Activated T-cell treated with anti-CD3 and anti-CD28 coated beads for 48 hours (primary cell): ENCODE measurements at regions not wholly inside any gene's neighbourhood (a gene's known extent, or its start where the extent isn't known, plus 50 kb on each side); places are given as distances from the start of the nearest gene placed in this dataset.
"Not testable (repeated sequence)": the region's sequence is repeated elsewhere in the genome, so short reads cannot be mapped to it uniquely, and the experiment has no call there.

Experiments
- DNase-seq: peaks from one replicate; pipeline ENCODE4 v3.0.0-alpha.2; 2020; ENCODE audit warnings: low read depth

DNA sequence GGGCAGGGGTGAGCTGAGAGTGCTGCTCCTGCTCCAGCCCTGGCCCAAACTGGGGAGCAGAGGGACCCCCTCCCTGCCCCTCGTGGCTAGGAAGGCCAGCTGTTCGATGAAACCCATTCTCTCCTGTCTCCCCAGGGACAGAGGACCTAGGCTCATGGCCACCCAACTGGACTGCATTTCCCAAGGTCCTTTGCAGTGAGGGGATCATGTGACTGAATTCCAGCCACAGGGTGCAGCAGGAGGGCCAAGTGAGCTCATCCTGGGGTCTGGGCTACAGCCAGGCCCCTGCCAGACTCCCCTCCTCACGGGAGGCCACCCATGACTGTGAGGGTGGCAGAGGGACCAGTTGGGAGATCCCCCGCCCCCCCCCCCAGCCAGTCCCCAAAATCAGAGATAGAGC, 777.6 kb downstream of the TBC1D22A start:
- no peak for DNase-seq

DNA sequence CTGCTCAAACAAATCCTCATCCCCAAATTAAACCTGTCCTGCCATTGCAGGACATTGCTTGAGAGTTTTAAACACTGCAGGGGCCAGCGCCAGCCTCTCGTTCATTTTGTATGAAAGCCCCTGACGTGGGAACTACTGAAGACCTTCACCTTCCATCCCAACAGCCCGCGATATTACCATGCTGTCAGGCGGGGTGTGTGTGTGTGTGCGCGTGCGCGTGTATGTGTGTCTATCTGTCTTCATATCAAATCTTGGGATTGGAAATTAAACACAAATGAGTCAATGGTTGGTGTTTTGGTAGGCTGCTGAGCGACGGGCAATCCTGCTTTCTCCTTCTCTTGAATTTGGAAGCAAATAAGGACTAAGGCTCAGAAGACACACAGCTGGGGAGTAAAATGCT, 776.9 kb downstream of the TBC1D22A start:
- no peak for DNase-seq

DNA sequence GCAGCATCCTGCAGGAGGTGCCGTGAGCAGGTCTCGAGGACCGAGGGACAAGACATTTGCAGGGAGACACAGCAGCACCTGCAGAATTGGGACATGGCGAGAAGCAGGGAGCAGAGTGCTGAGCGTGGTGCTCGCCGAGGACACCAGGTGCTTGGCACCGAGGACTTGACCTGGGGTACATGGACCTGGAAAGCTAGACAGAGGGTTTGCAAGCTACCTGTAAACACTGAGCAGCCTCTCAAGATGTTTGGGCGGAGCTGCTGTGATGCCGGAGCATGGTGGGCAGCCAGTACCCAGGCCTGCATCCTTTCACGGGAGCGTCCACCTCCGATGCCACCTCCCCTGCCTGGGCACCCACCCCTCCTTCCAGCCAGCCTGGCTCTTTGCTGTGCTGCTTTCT, 773.2 kb downstream of the TBC1D22A start:
- DNase-seq: no peak

DNA sequence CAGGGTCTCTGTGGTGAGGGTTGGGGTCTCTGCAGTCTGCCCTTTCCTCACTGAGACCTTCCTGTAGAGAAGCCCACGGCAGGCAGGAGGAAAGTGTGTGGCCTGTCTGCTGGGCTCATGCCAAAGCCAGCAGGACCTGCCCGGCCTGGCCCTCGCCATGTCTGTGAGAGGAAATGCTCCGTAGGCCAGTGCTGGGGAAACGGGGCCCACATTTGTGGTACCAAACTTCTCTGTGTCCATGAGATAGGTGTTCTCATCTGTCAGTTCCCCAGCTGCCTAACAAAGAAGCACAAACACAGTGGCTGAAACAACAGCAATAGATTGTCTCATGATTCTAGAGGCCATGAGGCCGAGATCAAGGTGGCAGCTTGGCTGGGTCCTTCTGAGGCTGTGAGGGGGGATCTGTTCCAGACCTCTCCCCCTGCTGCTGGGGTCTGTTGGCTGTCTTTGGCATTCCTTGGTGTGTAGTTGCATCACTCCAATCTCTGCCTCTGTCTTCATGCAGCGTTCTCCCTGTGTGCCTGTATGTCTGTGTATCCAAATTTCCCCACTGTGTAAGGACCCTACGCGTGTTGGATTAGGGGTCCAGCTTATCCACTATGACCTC, 772.5 kb downstream of the TBC1D22A start:
- no peak for DNase-seq

DNA sequence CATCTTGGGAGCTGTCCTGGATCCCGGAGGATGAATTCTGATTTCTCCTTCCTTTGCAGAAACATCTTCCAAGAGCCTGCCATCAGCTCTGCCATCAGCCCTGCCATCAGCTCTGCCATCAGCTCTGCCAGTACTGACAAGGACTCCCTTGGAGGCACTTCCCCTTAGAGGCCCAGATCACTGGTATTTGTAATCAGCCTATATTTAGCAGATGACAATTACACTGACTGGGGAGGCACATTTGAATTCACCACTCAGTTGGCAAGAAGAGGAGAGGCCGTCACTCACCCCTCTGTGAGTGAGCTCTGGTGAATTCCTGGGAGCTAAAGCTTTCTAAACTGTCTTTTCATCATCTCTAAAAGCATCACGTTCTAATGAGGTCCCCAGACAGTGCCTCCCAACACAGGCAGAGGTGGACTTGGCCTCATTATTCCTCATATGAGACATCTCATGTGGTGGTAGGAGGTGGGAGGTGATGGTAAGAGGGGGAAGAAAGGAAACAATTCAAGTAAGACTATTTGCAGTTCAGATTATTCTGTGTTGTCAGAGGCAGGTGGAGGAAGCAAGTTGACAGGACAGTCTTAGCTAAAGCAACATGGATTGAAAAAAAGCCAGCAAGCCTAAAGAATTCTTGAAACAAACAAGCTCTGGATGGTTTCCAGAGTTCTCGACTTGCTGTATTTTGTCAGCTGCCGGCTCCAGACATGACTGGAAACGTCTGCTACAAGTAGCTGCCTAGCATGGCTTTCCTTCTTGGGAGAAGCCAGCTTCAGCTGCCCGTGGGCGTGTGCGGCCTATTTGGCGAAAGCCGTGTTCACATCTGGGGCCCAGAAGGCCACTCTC, 771.7 kb downstream of the TBC1D22A start:
- no peak for DNase-seq

DNA sequence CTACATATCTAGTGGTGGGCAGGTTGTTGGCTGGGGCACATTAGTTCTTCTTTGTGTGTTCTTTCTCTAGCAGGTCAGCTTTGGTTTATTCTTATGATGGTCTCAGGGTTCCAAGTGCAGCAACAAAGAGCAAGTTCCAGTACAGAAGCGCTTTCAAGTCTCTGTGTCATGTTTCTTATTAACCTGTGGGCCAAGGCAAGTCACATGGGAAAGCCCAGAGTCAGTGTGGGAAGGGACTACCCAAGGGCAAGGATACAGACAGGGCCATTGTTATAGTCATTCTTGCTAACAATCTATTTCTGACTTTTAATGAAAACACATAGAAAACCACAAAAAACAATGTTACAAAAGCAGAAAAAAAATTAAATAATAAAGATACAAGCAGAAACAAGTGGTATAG, 754.6 kb downstream of the TBC1D22A start:
- DNase-seq: no peak

DNA sequence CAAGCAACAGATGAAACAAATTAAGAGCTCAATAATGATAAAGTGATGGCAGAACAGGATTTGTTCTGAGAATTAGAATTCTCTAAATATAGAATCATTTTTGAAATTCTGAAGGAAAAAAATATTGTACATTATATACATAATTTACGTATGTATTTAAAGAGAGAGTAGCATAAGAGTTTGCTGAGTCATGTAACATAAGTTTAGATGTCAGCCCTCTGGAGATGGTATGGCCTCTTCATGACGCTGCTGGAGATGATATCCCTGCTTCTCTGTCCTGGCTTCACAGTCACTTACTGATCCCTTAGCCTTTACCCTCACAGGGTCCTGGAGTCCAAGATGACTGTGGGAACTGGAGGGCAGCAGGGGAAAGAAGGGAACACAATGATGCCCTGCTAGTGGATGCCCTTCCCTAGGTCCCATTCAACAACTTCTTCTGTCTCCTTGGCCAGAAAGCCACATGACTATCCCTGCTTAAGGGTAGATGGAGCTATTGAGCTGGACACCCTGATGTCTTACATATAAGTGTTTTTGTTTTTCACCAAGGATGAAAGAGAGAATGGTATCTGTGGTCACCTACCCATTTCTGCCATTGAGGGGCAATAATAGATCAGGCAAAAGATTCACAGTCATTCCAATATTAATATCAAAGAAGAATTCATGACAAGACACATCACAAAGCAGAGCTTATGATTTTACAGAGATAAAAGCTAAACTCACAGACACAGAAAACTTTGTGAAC, 753.1 kb downstream of the TBC1D22A start:
- DNase-seq: no peak

DNA sequence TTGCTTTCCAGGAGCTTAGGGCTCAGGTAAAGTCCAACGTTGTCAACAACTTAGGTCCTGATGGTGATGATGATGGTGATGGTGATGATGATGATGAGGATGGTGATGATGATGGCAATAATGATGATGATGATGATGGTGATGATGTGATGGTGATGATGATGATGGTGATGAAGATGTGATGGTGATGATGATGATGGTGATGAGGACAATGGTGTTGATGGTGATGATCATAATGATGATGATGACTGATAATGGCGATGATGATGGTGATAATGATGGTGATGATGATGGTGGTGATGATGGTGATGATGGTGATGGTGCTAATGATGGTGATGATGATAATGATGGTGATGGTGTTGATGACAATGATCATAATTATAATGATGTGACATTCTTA, 750.2 kb downstream of the TBC1D22A start:
- no peak for DNase-seq

DNA sequence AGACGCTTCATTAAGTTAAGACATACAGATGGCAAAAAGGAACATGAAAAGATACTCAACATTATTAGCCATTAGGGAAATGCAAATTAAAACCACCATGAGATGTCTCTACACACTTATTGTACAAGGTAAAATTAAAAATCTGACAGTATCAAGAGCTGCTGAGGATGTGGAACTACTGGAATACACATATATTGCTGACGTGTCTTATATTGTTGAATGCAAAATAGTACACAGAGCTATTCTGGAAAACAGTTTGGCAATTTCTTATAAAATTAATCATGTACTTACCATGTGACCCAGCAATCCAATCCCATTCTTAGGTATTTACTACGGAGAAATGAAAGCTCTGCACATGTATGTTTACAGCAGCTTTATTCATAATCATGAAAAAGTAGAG, 742.5 kb downstream of the TBC1D22A start:
- no peak for DNase-seq

DNA sequence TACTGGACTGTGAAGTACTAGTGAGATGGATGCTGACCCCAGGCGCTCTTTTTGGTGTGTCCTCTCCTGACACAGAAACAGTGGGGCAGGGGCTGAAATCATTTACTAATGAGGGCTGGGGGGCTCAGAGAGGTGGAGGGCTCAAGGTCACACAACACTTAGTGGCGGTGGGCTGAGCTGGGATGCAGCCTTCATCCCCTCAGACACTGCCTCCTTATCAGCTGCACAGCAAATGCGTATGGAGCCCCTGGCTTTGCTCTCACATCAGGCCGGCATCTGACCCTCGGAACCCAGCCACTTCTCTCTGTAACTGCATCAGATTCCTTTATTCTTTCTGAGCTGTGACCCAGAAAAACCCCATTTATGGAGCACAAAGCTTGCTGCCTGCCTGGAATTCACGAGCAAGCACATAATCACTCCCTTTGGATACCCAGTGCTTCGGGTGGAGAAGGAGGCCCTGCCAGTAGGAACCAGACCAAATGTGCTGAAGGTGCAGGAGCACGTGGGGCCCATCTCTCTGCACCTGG, 736.6 kb downstream of the TBC1D22A start:
- DNase-seq: no peak

DNA sequence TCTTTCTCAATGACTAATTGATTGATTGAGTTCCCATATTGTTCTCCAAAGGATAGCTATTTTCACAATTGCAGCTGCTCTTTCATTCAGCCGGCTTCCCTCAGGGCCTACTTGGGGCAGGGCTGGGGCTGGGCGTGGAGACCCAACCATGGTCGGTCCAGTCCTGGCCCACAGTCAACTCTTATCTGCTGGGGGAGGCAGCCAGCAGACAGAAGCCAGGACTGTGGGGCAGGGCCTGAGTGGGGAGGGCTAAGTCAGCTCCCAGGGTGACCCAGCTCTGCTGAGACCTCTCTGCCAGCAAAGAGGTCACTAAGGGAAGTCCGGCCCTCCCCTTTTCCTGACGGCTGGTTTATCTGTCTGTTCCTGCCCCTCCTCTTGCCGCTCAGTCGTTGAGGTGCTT, 735.2 kb downstream of the TBC1D22A start:
- DNase-seq: no peak

DNA sequence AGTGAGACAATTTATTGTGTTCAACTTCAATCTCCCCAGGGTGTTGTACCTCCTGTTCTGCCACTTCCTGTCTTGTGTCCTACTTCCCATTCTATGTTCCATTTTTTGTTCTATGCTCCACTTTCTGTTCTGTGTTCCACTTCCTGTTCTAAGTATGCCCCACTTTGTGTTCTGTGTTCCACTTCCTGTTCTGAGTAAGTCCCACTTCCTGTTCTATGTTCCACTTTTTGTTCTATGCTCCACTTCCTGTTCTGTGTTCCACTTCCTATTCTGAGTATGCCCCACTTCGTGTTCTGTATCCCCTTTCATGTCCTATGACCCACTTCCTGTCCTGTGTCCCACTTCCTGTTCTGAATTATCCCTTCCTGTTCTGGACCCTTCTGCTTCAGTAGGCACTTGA, 732.7 kb downstream of the TBC1D22A start:
- DNase-seq: no peak

DNA sequence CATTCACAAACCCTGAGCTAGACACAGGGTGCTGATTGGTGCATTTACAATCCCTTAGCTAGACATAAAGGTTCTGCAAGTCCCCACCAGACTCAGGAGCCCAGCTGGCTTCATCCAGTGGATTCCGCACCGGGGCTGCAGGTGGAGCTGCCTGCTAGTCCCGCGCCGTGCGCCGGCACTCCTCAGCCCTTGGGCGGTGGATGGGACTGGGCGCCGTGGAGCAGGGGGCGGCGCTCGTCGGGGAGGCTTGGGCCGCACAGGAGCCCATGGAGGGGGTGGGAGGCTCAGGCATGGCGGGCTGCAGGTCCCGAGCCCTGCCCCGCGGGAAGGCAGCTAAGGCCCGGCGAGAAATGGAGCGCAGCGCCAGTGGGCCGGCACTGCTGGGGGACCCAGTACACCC, 725.7 kb downstream of the TBC1D22A start:
- not testable (repeated sequence) for DNase-seq

DNA sequence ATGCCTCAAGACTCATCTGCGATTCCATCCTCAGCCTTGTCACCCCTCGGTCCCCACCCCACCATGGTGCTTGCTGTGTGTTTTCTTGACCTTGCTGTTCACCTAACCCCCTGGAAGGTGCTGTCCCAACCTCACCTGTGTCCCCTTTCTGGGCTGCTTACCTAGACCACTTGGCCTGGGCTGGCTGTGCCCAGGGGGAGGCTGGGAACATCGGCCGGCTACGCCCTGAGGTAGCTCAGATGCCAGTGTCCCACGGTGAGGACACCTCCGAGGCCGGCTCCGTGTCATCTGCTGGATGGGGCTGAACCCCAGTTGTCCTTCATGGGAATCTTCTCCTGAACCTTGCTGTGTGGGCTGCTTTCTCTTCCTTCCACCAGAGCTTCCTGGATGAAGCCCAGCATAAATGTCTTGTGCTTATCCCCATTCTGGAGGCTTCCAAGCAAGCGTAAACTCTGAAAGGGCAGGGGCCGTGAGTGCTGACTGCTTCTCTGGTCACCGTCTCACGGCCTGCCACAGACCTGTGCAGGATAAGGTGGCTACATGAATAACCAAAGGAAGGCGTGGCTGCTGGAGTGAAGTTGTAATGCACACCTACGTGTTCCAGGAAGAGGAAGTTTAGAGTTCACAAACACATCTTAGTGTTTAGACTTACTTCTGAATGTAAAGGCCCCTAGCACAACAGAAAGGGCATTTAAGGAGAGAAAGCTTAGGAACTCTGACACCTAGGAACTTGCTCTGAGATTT, 724.3 kb downstream of the TBC1D22A start:
- DNase-seq: no peak

DNA sequence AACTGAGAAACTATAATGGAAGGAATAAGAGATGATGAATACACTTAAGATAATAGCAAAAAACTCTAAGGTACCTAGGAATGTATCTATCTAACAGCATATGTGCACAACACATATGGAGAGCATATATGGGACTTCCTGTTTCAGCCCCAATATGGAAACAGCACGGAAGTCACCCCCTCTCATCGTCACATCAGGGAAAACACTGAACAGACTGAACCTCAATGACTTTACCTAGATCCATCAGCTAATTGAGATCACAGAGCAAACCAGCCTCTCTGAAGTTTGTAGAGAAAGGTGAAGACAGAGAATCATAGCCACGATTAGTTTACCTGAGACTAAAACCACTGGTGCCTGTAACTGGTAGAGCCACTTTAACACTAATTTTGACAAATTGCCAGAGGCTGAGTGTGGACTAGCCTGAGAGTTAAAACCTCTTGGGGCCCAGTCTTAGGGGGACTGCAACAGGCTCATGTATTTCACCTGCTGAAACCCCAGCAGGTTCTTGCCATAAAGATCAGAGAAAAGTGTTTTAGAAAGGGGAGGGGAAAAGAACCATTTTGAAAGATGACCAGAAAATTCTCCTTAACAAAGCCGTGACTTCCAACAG, 722.6 kb downstream of the TBC1D22A start:
- no peak for DNase-seq

DNA sequence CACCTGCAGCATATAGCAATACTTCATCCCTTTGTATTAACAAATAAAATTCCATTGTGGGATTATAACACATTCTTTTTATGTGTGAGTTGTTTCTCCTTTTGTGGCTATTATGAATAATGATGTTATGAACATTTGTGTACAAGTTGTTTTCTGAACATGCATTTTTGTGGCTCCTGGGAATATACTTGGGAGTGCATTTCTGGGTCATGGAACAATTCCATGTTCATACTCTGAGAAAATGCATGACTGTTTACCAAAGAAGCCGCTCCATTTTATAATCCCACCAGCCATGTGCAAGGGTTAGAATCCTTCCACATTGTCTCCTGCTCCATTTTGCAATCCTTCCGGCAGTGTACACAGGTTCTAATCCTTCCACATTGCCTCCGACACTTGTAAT, 713.8 kb downstream of the TBC1D22A start:
- no peak for DNase-seq

DNA sequence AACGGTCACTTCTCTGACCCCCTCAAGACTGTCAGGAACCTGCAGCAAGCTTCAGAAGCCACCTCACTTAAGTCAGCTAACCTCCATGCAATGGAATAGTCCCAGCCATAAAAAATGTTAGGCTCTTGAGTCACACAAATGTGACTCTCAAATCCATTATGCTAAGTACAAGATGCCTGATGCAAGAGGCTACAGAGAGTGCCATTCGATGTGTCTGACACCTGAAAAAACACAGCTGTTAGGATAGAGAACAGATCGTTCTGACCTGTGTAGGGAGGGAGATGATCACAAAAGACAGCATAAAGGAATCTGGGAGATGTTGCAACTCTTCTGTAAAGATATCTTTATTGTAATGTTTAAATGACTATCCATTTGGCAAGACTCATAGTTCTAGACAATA, 712.4 kb downstream of the TBC1D22A start:
- DNase-seq: no peak

DNA sequence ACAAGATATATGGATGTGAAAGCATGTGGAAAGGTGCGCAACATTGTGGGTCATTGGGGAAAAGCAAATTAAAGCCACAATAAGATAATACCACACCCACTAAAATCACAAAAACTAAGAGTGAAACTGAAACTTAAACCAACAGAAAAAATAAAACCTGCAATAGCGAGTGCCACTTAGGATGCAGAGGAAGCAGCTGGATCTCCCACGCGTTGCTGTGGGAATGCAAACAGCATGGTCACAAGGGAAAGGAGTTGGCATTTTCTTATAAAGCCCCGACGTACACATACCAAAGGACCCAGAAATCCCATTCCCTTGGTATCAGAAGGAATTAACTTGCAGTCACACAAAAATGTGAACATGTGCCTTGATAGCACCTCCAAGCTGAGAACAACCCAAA, 712.0 kb downstream of the TBC1D22A start:
- DNase-seq: no peak

DNA sequence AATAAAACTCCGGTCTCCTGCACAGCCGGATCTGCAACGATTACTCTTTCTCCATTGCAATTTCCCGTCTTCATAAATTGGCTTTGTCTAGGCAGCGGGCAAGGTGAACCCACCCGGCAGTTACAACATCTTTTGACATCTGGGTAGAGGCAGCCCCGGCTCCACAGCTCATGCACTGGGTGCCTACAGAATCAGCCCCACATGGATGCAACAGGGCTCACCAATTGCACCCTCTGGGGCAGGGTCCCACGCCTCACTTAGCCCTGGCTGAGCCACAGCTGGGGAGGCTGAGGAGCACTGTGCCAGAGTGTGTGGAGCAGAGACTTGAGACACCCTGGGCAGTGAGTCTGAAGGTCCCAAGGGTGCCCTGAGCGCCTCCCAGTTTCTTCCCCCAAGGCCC, 710.2 kb downstream of the TBC1D22A start:
- no peak for DNase-seq

DNA sequence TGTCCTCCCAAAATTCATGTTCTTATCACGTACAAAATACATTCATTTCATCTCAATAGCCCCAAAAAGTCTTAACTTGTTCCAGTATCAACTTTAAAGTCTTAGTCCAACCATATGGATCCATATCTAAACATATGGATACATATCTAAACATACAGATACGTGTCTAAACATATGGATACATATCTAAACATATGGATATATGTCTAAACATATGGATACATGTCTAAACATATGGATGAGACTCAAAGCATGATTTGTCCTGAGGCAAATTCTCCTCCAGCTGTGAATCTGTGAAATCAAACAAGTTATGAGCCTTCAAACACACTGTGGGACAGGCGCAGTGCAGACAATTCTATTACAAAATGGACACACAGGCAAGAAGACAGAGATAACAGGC, 709.0 kb downstream of the TBC1D22A start:
- DNase-seq: no peak

DNA sequence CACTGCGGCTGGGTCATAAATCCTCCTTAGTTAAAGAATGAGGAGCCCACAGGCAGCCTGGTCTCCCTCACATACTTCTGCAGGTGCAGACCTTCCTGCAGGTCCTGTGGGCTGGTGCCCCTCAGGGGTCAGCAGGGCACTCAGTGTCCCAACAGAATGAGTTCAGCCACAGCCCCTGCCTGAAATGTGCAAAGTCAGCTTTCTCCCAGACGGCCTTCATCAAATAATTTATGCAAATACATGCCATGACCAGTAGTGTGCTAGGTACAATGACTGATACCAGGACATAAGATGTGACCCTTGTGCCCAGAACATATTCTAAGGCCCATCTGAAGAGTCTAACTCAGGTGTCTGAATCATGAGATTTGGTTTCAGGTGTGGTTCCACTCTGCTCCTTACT, 703.4 kb downstream of the TBC1D22A start:
- DNase-seq: no peak

DNA sequence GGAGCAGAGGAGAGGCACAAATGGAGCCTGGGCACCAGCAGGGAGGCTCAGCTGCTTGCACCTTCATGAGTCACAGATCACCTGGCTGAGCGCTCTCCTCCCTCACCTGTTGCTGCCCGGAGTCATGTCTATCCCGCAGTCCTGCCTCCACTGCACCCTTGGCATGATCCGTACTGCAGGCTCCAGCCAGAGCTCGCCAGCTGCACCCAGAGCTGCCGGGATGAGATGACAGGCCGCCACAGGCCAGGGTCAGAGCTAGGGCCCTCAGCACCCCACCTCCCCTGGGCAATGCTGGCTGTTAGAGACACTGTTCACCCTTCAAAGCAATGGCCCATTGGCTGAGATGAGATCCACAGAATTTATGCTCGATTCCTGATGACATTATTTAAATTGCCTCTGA, 702.8 kb downstream of the TBC1D22A start:
- no peak for DNase-seq
